ENCODE measurements at regions not wholly inside any gene's neighbourhood (a gene's known extent, or its start where the extent isn't known, plus 50 kb on each side); places are given as distances from the start of the nearest gene placed in this dataset.

- TF ChIP-seq CTCF (IDR thresholded peaks at IDR 0.05) (no peak), MLX (CRISPR knock-in tag; IDR thresholded peaks at IDR 0.05) (no peak), USF1 (CRISPR knock-in tag; IDR thresholded peaks at IDR 0.05) (no peak), SMAD3 (CRISPR knock-in tag; IDR thresholded peaks at IDR 0.05; ENCODE audit: borderline replicate concordance) (no peak), NR2C2 (CRISPR knock-in tag; IDR thresholded peaks at IDR 0.05) (no peak), TEAD1 (CRISPR knock-in tag; IDR thresholded peaks at IDR 0.05) (no peak), ATF1 (CRISPR knock-in tag; IDR thresholded peaks at IDR 0.05) (no peak), CBFB (CRISPR knock-in tag; IDR thresholded peaks at IDR 0.05; ENCODE audit: low read depth) (no peak), ARID4B (CRISPR knock-in tag; IDR thresholded peaks at IDR 0.05; ENCODE audit: borderline replicate concordance) (no peak), USF2 (CRISPR knock-in tag; IDR thresholded peaks at IDR 0.05) (no peak)
These were observed 467.1 kb upstream of the STEAP1 start for GRCh38 chr7:89687211-89687610.

Data from WTC11 (cell line).